ENCODE measurements at regions not wholly inside any gene's neighbourhood (a gene's known extent, or its start where the extent isn't known, plus 50 kb on each side); places are given as distances from the start of the nearest gene placed in this dataset.

- TF ChIP-seq, protein P1, sequence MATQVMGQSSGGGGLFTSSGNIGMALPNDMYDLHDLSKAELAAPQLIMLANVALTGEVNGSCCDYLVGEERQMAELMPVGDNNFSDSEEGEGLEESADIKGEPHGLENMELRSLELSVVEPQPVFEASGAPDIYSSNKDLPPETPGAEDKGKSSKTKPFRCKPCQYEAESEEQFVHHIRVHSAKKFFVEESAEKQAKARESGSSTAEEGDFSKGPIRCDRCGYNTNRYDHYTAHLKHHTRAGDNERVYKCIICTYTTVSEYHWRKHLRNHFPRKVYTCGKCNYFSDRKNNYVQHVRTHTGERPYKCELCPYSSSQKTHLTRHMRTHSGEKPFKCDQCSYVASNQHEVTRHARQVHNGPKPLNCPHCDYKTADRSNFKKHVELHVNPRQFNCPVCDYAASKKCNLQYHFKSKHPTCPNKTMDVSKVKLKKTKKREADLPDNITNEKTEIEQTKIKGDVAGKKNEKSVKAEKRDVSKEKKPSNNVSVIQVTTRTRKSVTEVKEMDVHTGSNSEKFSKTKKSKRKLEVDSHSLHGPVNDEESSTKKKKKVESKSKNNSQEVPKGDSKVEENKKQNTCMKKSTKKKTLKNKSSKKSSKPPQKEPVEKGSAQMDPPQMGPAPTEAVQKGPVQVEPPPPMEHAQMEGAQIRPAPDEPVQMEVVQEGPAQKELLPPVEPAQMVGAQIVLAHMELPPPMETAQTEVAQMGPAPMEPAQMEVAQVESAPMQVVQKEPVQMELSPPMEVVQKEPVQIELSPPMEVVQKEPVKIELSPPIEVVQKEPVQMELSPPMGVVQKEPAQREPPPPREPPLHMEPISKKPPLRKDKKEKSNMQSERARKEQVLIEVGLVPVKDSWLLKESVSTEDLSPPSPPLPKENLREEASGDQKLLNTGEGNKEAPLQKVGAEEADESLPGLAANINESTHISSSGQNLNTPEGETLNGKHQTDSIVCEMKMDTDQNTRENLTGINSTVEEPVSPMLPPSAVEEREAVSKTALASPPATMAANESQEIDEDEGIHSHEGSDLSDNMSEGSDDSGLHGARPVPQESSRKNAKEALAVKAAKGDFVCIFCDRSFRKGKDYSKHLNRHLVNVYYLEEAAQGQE (IDR thresholded peaks at IDR 0.05; ENCODE audit: low read depth, low read length), result no peak
- TF ChIP-seq SUZ12 (IDR thresholded peaks at IDR 0.05; ENCODE audit: unreplicated experiment) (no peak), RB1 (IDR thresholded peaks at IDR 0.05; ENCODE audit: borderline replicate concordance) (no peak), HDAC2 (IDR thresholded peaks at IDR 0.05) (no peak), NFIC (IDR thresholded peaks at IDR 0.05; ENCODE audit: low read depth, low read length) (no peak), EZH2 (IDR thresholded peaks at IDR 0.05; ENCODE audit: borderline replicate concordance, control insufficient read depth, low read depth, low read length) (no peak), BCL11A (IDR thresholded peaks at IDR 0.05; ENCODE audit: low read depth, low read length) (no peak)
These were observed 159.9 kb downstream of the KLF13 start (continued) for GRCh38 chr15:31486506-31486905.

DNA sequence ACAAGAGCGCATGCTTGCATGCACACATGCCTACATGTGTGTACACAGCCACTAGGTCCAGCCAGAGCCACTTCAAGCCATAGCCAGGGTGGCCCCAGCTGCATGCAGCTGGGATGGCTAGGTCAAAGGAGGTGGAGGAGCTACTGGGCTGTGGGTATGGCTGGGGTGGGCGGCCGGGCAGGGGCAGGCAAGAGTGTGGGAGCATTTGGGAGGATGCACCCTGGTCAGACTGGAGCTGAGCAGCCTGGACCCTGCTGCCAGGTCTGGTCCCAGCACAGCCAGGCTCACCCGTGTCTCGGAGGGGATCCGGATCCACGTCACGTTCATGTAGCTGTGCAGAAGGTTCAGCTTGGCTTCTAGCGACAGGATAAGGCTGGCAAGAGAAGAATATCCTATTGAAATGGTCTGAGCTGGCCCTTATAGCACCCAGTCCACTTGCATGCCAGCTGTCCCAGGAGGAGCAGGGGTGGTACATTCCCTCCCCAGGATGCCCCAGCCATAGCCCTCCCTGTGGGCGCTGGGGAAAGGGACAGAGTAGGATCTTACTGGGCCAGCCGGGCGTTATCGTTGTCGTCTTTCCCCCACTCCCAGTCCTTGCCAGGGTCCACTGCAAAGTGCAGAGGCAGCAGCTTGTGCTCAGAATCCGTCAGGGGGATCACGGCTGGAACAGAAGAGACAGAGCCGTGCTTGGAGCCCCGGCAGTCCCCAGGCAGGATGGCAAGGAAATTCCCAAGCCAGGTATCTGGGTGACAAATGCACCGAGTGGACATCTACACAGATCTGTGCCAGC lies 160.5 kb downstream of the KLF13 start:
- Histone ChIP-seq H4K20me1 (ENCODE audit: control insufficient read depth, insufficient read depth) (no peaks in the 10 kb centered on the region), H3K36me3 (ENCODE audit: control insufficient read depth in 2 of 2, insufficient read depth in 2 of 2, low read length in 1 of 2) (no peaks in the 10 kb centered on the region), H3K79me2 (ENCODE audit: control insufficient read depth, insufficient read depth, low read length) (no peaks in the 10 kb centered on the region), H3K4me2 (ENCODE audit: control insufficient read depth, insufficient read depth) (no peak overlapping the region), H3K4me1 (ENCODE audit: control insufficient read depth, insufficient read depth, low read length) (peaks cover 18% of the 10 kb centered on the region), H2AFZ (ENCODE audit: control insufficient read depth, low read depth, low read length) (no peak overlapping the region), H3K4me3 (no peak overlapping the region), H3K9me3 (replicated peaks; ENCODE audit: control insufficient read depth, insufficient read depth, low read length) (peaks cover 7% of the 10 kb centered on the region), H3K27me3 (replicated peaks in 1 of 2; ENCODE audit: control insufficient read depth in 2 of 2, insufficient read depth in 2 of 2, low read length in 1 of 2) (no peaks in the 10 kb centered on the region; a peak in 1 of 4 replicates), H3K9ac (ENCODE audit: control insufficient read depth, insufficient read depth, low read length) (no peak overlapping the region), H3K27ac (ENCODE audit: control insufficient read depth, insufficient read depth) (no peak overlapping the region)
- DNase-seq (ENCODE audit: low read depth, low spot score), result no peak
- intact Hi-C loops (cut with micrococcal nuclease; ENCODE audit: unreplicated experiment) (loop anchor here (5.0 to 10.0 kb wide), 2 partner anchors 360 to 502 kb away; no protein-coding TSS in a partner anchor), in situ Hi-C loops (cut with MboI) (loop anchor here (5.0 kb wide), 3 partner anchors 50 to 285 kb away; no protein-coding TSS in a partner anchor)
- FAIRE-seq, result no peak
- BruUV-seq (replicated peaks), result no TSS peak
- ATAC-seq, result no peak
- ChIA-PET RAD21 (ENCODE audit: unreplicated experiment) (interaction anchor here (0.6 to 6.4 kb wide), 20 partner anchors 9 to 821 kb away, joined by 3 to 213 read pairs (median 8); partner anchors contain the start of gene KLF13), SMC1A (ENCODE audit: uncharacterized antibody, unreplicated experiment) (interaction anchor here (0.9 to 6.4 kb wide), 18 partner anchors 12 to 343 kb away, joined by 3 to 166 read pairs (median 7); no protein-coding TSS in a partner anchor), CTCF (interaction anchor here (0.5 to 6.3 kb wide), 31 partner anchors 13 to 607 kb away, joined by 3 to 336 read pairs (median 9); partner anchors contain the start of gene KLF13), POLR2A (interaction anchor here (0.6 to 1.9 kb wide), 6 partner anchors 13 to 318 kb away, joined by 3 to 8 read pairs (median 4); no protein-coding TSS in a partner anchor)
- WGBS (ENCODE audit: insufficient coverage, insufficient replicate concordance, low lambda C conversion rate, missing lambda C conversion rate), result 75% methylated on average over 19 of the region's 19 CpGs
- TF ChIP-seq RB1 (IDR thresholded peaks at IDR 0.05; ENCODE audit: borderline replicate concordance) (no peak), NFYA (IDR thresholded peaks at IDR 0.05; ENCODE audit: borderline replicate concordance, low read depth, low read length) (no peak), ETV6 (conservative IDR thresholded peaks at IDR 0.05 in 1 of 2, IDR thresholded peaks at IDR 0.05 in 1 of 2; ENCODE audit: borderline replicate concordance in 1 of 2, low read depth in 1 of 2) (no peak), CBX5 (IDR thresholded peaks at IDR 0.05; ENCODE audit: low read depth) (no peak), PAX5 (IDR thresholded peaks at IDR 0.05; ENCODE audit: borderline replicate concordance, low read depth, low read length) (no peak), FOXM1 (IDR thresholded peaks at IDR 0.05; ENCODE audit: low read depth, low read length) (no peak), MYC (IDR thresholded peaks at IDR 0.05; ENCODE audit: insufficient read depth, insufficient read length, insufficient replicate concordance, low read length, severe bottlenecking) (no peak), RBBP5 (conservative IDR thresholded peaks at IDR 0.05) (no peak), PAX8 (IDR thresholded peaks at IDR 0.05) (no peak), ZNF24 (IDR thresholded peaks at IDR 0.05) (no peak), ESRRA (IDR thresholded peaks at IDR 0.05; ENCODE audit: low read length) (no peak)
- TF ChIP-seq, protein P2, sequence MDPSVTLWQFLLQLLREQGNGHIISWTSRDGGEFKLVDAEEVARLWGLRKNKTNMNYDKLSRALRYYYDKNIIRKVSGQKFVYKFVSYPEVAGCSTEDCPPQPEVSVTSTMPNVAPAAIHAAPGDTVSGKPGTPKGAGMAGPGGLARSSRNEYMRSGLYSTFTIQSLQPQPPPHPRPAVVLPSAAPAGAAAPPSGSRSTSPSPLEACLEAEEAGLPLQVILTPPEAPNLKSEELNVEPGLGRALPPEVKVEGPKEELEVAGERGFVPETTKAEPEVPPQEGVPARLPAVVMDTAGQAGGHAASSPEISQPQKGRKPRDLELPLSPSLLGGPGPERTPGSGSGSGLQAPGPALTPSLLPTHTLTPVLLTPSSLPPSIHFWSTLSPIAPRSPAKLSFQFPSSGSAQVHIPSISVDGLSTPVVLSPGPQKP (IDR thresholded peaks at IDR 0.05; ENCODE audit: low read depth, low read length), result no peak

Measured in GM12878 (cell line).